ENCODE measurements at regions not wholly inside any gene's neighbourhood (a gene's known extent, or its start where the extent isn't known, plus 50 kb on each side); places are given as distances from the start of the nearest gene placed in this dataset.

DNA sequence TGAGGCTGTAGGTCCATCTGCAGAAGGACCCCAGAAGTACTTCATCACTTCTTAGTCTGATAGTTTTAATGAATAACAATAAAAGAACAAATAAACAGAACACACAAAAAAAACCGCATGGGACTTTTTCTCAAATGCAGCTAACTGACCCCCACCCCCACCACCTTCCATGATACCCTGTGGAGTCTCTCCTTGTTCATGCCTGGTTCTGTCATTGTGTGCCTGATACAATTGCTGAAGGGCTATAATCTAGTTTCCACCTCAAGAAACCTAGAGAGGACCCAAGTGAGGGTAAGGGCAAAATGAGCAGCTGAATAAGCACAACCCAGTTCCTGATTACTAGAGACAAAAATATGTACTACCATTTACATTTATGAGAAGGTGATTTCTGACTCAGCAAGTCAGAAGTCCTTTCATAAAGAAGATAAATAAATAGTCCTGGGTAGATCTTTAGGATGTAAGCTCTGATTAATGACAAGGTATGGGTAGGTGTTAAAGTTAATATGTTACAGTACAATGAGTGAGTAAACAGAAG lies 155.1 kb downstream of the TMA16 start:
- TF ChIP-seq, protein P1, sequence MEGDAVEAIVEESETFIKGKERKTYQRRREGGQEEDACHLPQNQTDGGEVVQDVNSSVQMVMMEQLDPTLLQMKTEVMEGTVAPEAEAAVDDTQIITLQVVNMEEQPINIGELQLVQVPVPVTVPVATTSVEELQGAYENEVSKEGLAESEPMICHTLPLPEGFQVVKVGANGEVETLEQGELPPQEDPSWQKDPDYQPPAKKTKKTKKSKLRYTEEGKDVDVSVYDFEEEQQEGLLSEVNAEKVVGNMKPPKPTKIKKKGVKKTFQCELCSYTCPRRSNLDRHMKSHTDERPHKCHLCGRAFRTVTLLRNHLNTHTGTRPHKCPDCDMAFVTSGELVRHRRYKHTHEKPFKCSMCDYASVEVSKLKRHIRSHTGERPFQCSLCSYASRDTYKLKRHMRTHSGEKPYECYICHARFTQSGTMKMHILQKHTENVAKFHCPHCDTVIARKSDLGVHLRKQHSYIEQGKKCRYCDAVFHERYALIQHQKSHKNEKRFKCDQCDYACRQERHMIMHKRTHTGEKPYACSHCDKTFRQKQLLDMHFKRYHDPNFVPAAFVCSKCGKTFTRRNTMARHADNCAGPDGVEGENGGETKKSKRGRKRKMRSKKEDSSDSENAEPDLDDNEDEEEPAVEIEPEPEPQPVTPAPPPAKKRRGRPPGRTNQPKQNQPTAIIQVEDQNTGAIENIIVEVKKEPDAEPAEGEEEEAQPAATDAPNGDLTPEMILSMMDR (IDR thresholded peaks at IDR 0.05; ENCODE audit: extremely low read depth, missing control alignments): no peak
- DNase-seq (ENCODE audit: low spot score): no peak

DNA sequence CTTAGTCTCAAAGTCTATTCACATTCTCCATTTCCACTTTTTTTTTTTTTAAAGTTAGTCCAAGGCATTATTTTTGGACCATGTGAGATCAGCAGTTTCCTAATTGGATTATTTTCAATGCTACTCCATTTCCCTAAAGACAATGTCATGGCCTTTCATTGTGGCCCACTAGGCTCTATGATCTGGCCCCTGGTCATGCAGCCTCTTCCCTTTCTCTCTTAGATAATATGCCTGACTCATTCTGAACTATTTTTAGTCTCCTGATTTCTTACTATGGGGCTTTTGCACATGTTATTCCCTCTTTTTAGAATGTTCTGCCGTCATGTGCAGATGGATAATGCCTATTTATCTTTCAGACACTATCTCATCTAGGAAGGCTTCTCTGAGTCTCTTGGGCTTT lies 157.3 kb downstream of the TMA16 start:
- no peak for DNase-seq (ENCODE audit: low spot score)

DNA sequence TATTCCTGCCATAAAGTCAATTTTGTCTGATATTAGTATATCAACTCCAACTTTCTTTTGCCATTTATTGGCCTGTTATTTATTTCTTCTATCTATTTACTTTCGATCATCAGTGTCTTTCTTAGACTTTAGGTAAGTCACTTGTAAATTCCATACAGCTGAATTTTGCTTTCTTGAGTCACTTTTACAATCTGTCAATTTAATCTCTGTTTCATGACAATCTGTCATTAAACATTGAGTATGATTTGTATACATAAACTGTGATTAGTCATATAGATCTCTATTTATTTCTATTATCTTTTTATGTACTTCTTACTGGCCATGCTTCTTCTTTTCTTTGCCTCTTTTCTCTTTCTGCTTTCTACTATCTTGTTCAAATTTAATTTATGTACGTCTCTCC lies 160.1 kb downstream of the TMA16 start:
- TF ChIP-seq, protein P1 (IDR thresholded peaks at IDR 0.05; ENCODE audit: extremely low read depth, missing control alignments): no peak
- DNase-seq (ENCODE audit: low spot score): no peak

More for the DNA sequence above, 157.3 kb downstream of the TMA16 start:
- TF ChIP-seq, protein P1 (IDR thresholded peaks at IDR 0.05; ENCODE audit: extremely low read depth, missing control alignments): no peak

DNA sequence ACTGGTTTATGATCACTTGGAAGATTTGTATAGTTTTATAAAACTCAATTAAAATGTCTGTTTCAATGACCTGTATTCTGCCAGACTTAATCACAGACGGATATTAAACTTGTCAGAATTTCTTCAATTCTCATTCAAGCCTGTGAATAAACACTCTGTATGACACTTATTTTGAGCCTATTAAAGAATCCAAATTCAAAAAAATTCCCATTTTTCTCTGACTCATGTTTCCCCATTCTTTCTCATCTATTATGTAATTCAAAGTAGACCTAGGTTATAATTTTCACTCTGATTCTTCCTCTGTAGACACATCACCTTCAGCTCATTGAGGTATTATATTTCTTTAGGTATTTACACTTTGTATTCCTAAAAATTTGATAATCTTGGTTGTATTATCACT lies 166.1 kb downstream of the TMA16 start:
- DNase-seq (ENCODE audit: low spot score): no peak
- TF ChIP-seq, protein P1 (IDR thresholded peaks at IDR 0.05; ENCODE audit: extremely low read depth, missing control alignments): no peak

DNA sequence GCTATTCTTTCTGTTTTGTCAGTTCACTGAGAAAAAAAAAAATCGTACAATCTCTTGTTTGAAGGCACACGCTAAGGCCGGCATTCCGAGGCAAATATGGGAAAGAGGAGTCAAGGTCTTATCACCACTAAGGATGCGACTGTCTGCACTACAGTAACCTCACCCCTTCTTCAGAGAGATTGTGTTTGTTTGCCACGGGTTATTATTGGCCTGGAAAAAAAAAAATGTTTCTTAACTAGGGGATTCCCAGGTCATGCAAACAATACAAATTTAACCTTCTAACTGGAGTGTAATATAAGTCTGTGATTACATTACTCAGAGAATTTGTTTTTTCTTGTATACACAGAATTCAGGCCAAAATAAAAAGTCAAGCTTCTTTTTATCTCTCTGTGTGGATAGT lies 168.3 kb downstream of the TMA16 start:
- TF ChIP-seq, protein P1 (IDR thresholded peaks at IDR 0.05; ENCODE audit: extremely low read depth, missing control alignments): no peak
- DNase-seq (ENCODE audit: low spot score): peak; percentile 5

DNA sequence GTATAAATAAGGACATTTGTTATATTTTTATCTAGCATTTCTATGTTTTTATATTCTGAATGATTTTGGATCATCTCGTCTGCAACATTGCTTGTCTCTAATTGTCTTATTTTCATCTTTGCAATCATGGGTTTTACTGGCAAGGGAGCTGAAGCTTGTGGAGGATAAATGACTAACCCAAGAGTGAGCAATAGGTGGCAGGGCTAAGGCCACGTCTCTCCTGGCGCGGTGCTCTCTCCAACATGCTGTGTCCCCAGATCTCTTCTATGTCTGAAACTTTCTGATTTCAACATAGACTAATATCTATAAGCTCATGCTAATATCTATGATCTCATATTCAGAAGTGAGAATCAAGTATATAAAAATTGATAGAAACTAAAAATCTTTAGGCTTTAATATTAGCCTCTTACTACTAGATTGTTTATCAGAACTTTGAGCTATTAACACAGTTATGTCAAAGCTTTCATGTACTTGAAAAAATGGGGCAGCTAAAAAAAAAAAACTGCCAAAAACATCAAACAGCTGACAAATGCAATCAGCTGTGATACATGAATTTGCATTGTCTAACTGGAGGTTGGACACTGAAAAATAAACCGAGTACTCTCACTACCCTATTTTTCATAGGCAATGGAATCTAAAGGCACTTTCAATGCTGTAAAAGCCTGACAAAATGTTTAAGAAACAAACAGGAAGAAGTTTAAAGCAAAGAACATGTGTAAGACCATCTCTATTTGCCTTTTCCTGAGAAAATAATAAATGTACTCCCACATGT lies 169.2 kb downstream of the TMA16 start:
- DNase-seq (ENCODE audit: low spot score): peak; percentile 16
- TF ChIP-seq, protein P1 (IDR thresholded peaks at IDR 0.05; ENCODE audit: extremely low read depth, missing control alignments): no peak

DNA sequence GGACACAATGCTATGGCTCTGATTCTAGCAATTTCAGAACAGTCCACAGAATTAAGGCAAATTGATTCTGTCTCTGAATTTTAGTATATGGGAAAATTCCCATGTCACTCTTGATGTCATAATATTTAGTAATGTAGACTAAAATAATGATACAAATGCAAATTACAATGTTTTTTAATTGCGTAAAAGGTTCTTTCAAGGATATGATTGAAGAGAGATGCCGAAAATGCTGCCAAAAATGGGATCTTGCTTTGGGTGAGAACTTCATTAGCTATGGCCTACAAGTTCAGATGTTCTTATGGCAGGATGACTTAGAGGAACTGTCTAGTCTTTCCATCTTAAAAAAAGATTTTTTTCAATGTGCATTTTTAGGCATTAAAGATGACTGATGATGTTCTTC lies 170.6 kb downstream of the TMA16 start:
- TF ChIP-seq, protein P1 (IDR thresholded peaks at IDR 0.05; ENCODE audit: extremely low read depth, missing control alignments): no peak
- DNase-seq (ENCODE audit: low spot score): no peak
